MCF 10A (cell line): ENCODE measurements at regions not wholly inside any gene's neighbourhood (a gene's known extent, or its start where the extent isn't known, plus 50 kb on each side); places are given as distances from the start of the nearest gene placed in this dataset.

Source experiments
- BruUV-seq: library from RNA; stranded (reverse); fragments of 400-500 nt; replicated peaks from 2 replicates; lab custom pipeline; 2021; lab: Mats Ljungman, UMichigan
- CTCF ChIA-PET: fragments of 300-600 bp; sonication (Branson Sonifier 250); formaldehyde crosslinking; extraction: SDS; loops from one replicate; lab custom pipeline; 2021; ENCODE audit warnings: antibody characterized with exemption, inconsistent platforms; lab: Yijun Ruan, JAX
- POLR2A ChIA-PET: fragments of 300-600, 350-650 bp; sonication (Branson Sonifier 250); formaldehyde crosslinking; extraction: SDS; loops from one replicate; lab custom pipeline; 2020; ENCODE audit warnings: antibody characterized with exemption, inconsistent platforms; lab: Yijun Ruan, JAX
- DNase-seq: peaks from one replicate; pipeline ENCODE4 v3.0.0-alpha.2; 2018; ENCODE audit not compliant: unreplicated experiment
- H3K27ac Mint-ChIP-seq: one replicate; pipeline ENCODE4 v1.8.0; 2022; ENCODE audit warnings: mild to moderate bottlenecking, low read depth, mixed read lengths; ENCODE audit not compliant: unreplicated experiment
- H3K27me3 Mint-ChIP-seq: one replicate; pipeline ENCODE4 v1.8.0; 2022; ENCODE audit warnings: mixed read lengths; ENCODE audit not compliant: insufficient read depth, unreplicated experiment
- H3K36me3 Mint-ChIP-seq: one replicate; pipeline ENCODE4 v1.8.0; 2022; ENCODE audit warnings: mild to moderate bottlenecking, moderate library complexity, mixed read lengths; ENCODE audit not compliant: insufficient read depth, unreplicated experiment
- H3K4me1 Mint-ChIP-seq: one replicate; pipeline ENCODE4 v1.8.0; 2022; ENCODE audit warnings: mixed read lengths; ENCODE audit not compliant: insufficient read depth, unreplicated experiment
- H3K4me3 Mint-ChIP-seq: one replicate; pipeline ENCODE4 v1.8.0; 2022; ENCODE audit warnings: mild to moderate bottlenecking, moderate library complexity, mixed read lengths; ENCODE audit not compliant: unreplicated experiment
- H3K9me3 Mint-ChIP-seq: one replicate; pipeline ENCODE4 v1.8.0; 2022; ENCODE audit warnings: mixed read lengths; ENCODE audit not compliant: unreplicated experiment
- intact Hi-C: fragments of 100-400 bp; cut with micrococcal nuclease; formaldehyde crosslinking; loops from 2 replicates; pipeline ENCODE4 v1.14.1; 2022
- TF ChIP-seq, protein P1 (sequence below): fragments of 200-600 bp; IDR thresholded peaks from one replicate; pipeline ENCODE4 v1.8.0; 2022; ENCODE audit warnings: antibody characterized with exemption, mild to moderate bottlenecking; ENCODE audit not compliant: unreplicated experiment

DNA sequence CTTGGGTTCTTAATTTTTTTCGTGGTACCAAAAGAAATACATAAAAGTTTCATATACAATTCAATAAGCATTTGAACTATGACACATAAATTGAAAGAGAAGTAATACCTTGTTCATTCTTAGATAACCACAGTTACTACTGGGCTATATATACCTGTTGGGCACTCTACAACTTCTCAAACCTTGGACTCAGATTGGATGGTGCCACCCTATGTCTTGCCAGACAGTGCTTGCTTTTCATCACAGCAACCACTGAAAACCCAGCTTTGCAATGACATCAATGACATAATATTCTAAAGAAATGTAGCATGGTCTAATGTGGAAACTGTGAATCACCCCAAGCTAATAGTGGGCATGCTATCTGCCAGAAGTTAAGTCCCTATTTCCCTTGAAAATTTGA is 62.8 kb upstream of the DPH5 start:
- TF ChIP-seq, protein P1, sequence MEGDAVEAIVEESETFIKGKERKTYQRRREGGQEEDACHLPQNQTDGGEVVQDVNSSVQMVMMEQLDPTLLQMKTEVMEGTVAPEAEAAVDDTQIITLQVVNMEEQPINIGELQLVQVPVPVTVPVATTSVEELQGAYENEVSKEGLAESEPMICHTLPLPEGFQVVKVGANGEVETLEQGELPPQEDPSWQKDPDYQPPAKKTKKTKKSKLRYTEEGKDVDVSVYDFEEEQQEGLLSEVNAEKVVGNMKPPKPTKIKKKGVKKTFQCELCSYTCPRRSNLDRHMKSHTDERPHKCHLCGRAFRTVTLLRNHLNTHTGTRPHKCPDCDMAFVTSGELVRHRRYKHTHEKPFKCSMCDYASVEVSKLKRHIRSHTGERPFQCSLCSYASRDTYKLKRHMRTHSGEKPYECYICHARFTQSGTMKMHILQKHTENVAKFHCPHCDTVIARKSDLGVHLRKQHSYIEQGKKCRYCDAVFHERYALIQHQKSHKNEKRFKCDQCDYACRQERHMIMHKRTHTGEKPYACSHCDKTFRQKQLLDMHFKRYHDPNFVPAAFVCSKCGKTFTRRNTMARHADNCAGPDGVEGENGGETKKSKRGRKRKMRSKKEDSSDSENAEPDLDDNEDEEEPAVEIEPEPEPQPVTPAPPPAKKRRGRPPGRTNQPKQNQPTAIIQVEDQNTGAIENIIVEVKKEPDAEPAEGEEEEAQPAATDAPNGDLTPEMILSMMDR = no peak
- no peak overlapping the region for H3K27ac Mint-ChIP-seq
- H3K9me3 Mint-ChIP-seq = no peaks in the 10 kb centered on the region
- POLR2A ChIA-PET = interaction anchor here (0.7 to 1.4 kb wide), 2 partner anchors 12 to 16 kb away, joined by 3 to 5 read pairs; no protein-coding TSS in a partner anchor
- no peaks in the 10 kb centered on the region for H3K36me3 Mint-ChIP-seq
- no peak for DNase-seq
- H3K4me1 Mint-ChIP-seq = no peaks in the 10 kb centered on the region
- CTCF ChIA-PET = interaction anchor here (1.1 to 1.7 kb wide), 2 partner anchors 150 to 200 kb away, joined by 3 to 8 read pairs; no protein-coding TSS in a partner anchor
- BruUV-seq = no TSS peak
- H3K4me3 Mint-ChIP-seq = no peak overlapping the region
- no peaks in the 10 kb centered on the region for H3K27me3 Mint-ChIP-seq
- intact Hi-C loops = no loop called here

DNA sequence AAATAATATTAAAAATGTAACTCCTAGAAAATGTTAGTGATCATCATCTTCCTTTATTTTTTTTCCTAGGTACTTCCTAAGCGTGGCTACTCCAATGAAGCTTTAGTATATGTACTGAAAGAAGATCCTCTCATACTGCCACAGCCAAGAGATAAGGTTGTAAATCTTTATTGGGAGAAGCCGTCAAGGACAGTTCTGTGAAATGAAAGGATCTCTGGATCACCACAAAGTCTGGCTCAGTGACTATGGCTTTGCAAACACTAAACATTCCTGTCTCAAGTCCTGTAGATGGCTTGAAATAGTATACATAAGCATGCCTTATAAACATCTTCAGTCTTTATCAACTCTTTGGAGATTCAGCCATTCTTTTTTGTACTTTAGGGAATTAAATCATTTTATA is 61.2 kb upstream of the DPH5 start:
- no peak overlapping the region for H3K27ac Mint-ChIP-seq
- no peaks in the 10 kb centered on the region for H3K27me3 Mint-ChIP-seq
- no peak overlapping the region for H3K4me3 Mint-ChIP-seq
- intact Hi-C loops = no loop called here
- TF ChIP-seq, protein P1 = no peak
- ChIA-PET POLR2A (no interaction called here), CTCF (no interaction called here)
- no peaks in the 10 kb centered on the region for H3K9me3 Mint-ChIP-seq
- no TSS peak for BruUV-seq
- no peaks in the 10 kb centered on the region for H3K4me1 Mint-ChIP-seq
- DNase-seq = no peak
- H3K36me3 Mint-ChIP-seq = no peaks in the 10 kb centered on the region

DNA sequence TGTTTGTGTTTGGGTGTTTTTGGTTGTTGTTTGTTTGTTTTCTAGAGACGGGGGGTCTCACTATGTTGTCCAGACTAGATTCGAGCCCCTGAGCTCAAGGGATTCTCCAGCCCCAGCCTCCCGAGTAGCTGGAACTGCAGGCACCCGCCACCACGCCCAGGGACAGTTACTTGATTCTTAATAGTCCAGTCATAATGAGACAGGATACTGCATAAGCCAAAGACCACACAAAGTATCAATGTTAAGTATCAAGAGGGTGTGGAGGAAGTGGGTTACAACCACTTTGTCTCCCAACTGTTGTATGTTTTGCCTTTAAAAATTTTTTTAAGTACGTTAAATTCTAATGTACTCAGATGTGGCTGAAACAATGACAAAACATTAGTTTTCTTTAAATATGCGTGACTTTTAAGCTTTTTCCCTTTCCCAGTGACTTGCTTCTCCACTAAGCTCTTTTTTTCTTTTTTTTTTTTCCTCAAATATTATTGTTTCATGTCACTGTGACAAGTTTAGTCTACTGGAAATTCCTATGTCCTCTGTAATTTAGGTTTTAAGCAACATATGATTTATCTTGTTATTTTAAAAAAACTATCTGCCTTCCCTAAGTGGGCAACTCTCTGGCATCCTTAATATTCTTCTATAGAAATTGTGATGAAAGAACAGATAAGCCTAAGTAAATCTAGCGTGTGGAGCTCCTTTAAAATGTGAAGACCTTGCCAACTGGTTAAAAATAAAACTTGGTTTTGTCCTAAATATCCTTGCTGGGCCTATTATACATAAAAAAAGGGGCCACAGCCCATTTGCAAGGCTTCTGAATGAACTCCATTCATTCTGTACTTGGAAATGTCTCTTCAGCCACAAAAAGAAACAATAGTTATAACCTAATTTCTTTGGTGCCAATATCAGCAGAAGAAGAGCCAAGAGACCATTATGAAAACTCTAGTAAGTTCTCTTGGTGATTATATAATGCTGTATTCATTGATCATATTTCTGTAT is 56.2 kb upstream of the DPH5 start:
- DNase-seq = no peak
- Mint-ChIP-seq H3K4me1 (no peaks in the 10 kb centered on the region), H3K27me3 (no peaks in the 10 kb centered on the region), H3K36me3 (no peaks in the 10 kb centered on the region), H3K9me3 (no peaks in the 10 kb centered on the region), H3K27ac (no peak overlapping the region), H3K4me3 (no peak overlapping the region)
- CTCF ChIA-PET = no interaction called here
- intact Hi-C loops = no loop called here
- no TSS peak for BruUV-seq
- POLR2A ChIA-PET = no interaction called here
- TF ChIP-seq, protein P1 = no peak

DNA sequence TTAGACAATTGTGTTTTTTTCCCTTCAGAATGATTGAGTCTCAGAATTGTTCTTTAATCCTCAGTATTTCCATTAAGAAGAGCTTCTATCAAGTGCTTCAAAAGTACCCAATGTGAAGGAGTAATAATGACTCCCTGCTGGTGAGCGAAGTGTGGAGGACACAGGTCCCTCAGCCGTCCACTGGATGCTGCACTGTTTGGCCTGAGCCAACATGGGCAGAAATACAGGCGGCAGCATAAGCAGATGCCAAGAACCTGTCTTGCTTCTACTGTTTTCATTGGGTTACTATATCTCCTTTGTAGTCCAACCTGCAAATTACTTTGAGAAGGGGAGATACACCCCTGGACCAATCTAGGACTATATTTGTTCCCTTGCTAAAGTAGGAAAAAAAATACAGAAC is 55.3 kb upstream of the DPH5 start:
- CTCF ChIA-PET = no interaction called here

More for the DNA sequence above, 55.3 kb upstream of the DPH5 start:
- Mint-ChIP-seq H3K36me3 (peaks cover under 1% of the 10 kb centered on the region), H3K4me1 (no peaks in the 10 kb centered on the region), H3K27ac (no peak overlapping the region), H3K4me3 (no peak overlapping the region), H3K27me3 (no peaks in the 10 kb centered on the region), H3K9me3 (no peaks in the 10 kb centered on the region)
- intact Hi-C loops = no loop called here
- no peak for DNase-seq
- TF ChIP-seq, protein P1 = no peak
- POLR2A ChIA-PET = no interaction called here
- no TSS peak for BruUV-seq
